Activated CD4-positive, alpha-beta T cell treated with anti-CD3 and anti-CD28 coated beads, Interleukin-2, Interleukin-4, amounts not matched to agents 100 ng/mL and 50 ng/mL, durations not matched to agents 16 hours and 8 hours (primary cell): ENCODE measurements at regions not wholly inside any gene's neighbourhood (a gene's known extent, or its start where the extent isn't known, plus 50 kb on each side); places are given as distances from the start of the nearest gene placed in this dataset.

Source experiments
- DNase-seq: peaks from one replicate; pipeline ENCODE4 v3.0.0-alpha.2; 2020; ENCODE audit warnings: low spot score

GRCh38 chr2:425947-426346, 138.1 kb upstream of the ALKAL2 start:
- DNase-seq = no peak

- no peak for DNase-seq
These were observed 137.4 kb upstream of the ALKAL2 start for GRCh38 chr2:425243-425642.

- DNase-seq = no peak
These were observed 136.6 kb upstream of the ALKAL2 start for GRCh38 chr2:424306-425171.

- DNase-seq = no peak
These were observed 135.6 kb upstream of the ALKAL2 start for GRCh38 chr2:423479-423878.

GRCh38 chr2:422676-423435, 135.0 kb upstream of the ALKAL2 start:
- DNase-seq = no peak

GRCh38 chr2:421406-421805, 133.5 kb upstream of the ALKAL2 start:
- DNase-seq = no peak

GRCh38 chr2:419687-420317, 131.9 kb upstream of the ALKAL2 start:
- no peak for DNase-seq

GRCh38 chr2:417662-418061, 129.8 kb upstream of the ALKAL2 start:
- DNase-seq = no peak

GRCh38 chr2:417006-417405, 129.1 kb upstream of the ALKAL2 start:
- no peak for DNase-seq

GRCh38 chr2:415986-416610, 128.2 kb upstream of the ALKAL2 start:
- DNase-seq = no peak

- no peak for DNase-seq
These were observed 121.6 kb upstream of the ALKAL2 start for GRCh38 chr2:409523-409922.

- no peak for DNase-seq
These were observed 119.7 kb upstream of the ALKAL2 start for GRCh38 chr2:407630-408029.

GRCh38 chr2:406876-407275, 119.0 kb upstream of the ALKAL2 start:
- no peak for DNase-seq

GRCh38 chr2:406231-406630, 118.3 kb upstream of the ALKAL2 start:
- no peak for DNase-seq

- no peak for DNase-seq
These were observed 116.7 kb upstream of the ALKAL2 start for GRCh38 chr2:404581-404980.

GRCh38 chr2:403682-404081, 115.8 kb upstream of the ALKAL2 start:
- no peak for DNase-seq

GRCh38 chr2:402721-403120, 114.8 kb upstream of the ALKAL2 start:
- no peak for DNase-seq

- DNase-seq = no peak
These were observed 114.3 kb upstream of the ALKAL2 start for GRCh38 chr2:402206-402605.

GRCh38 chr2:401019-401679, 113.3 kb upstream of the ALKAL2 start:
- no peak for DNase-seq

GRCh38 chr2:397926-398325, 110.0 kb upstream of the ALKAL2 start:
- DNase-seq = no peak

- DNase-seq = no peak
These were observed 109.6 kb upstream of the ALKAL2 start for GRCh38 chr2:397521-397920.

- no peak for DNase-seq
These were observed 109.0 kb upstream of the ALKAL2 start for GRCh38 chr2:396903-397302.
